ENCODE measurements at regions not wholly inside any gene's neighbourhood (a gene's known extent, or its start where the extent isn't known, plus 50 kb on each side); places are given as distances from the start of the nearest gene placed in this dataset.

DNA sequence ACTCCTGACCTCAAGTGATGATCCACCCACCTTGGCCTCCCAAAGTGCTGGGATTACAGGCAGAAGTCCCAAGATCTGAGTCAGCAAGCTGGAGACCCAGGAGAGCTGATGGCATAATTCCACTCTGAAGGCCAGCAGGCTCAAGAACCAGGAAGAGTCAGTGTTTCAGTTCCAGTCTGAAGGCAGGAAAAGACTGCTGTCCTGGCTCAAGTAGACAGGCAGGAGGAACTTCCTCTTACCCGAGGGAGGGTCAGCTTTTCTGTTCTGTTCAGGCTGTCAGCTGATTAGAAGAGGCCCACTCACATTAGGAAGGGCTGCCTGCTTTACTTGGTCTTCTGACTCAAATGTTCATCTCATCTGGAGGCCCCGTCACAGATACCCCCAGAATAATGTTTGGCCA lies 206.0 kb upstream of the MYL2 start:
- TF ChIP-seq, protein P1, sequence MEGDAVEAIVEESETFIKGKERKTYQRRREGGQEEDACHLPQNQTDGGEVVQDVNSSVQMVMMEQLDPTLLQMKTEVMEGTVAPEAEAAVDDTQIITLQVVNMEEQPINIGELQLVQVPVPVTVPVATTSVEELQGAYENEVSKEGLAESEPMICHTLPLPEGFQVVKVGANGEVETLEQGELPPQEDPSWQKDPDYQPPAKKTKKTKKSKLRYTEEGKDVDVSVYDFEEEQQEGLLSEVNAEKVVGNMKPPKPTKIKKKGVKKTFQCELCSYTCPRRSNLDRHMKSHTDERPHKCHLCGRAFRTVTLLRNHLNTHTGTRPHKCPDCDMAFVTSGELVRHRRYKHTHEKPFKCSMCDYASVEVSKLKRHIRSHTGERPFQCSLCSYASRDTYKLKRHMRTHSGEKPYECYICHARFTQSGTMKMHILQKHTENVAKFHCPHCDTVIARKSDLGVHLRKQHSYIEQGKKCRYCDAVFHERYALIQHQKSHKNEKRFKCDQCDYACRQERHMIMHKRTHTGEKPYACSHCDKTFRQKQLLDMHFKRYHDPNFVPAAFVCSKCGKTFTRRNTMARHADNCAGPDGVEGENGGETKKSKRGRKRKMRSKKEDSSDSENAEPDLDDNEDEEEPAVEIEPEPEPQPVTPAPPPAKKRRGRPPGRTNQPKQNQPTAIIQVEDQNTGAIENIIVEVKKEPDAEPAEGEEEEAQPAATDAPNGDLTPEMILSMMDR (conservative IDR thresholded peaks at IDR 0.05) = no peak
- no peak for TF ChIP-seq ZFX (IDR thresholded peaks at IDR 0.05)
